Testis (tissue), 2 donors: ENCODE measurements at regions not wholly inside any gene's neighbourhood (a gene's known extent, or its start where the extent isn't known, plus 50 kb on each side); places are given as distances from the start of the nearest gene placed in this dataset.

Experiments used
- CTCF ChIP-seq, 3 experiments: fragments of 450-650 bp in 2 of 3; fragments of 200-600 bp in 1 of 3; sonication (generic) in 1 of 3; IDR thresholded peaks; one replicate each; pipeline ENCODE4 v1.5.1; 2016 to 2019; ENCODE audit warnings: antibody characterized with exemption in 3 of 3, mild to moderate bottlenecking in 2 of 3, moderate library complexity in 1 of 3
- POLR2A ChIP-seq: fragments of 450-650 bp; IDR thresholded peaks from one replicate; pipeline ENCODE4 v1.6.1; 2017; ENCODE audit warnings: antibody characterized with exemption, mild to moderate bottlenecking, moderate library complexity

- TF ChIP-seq CTCF (IDR thresholded peaks at IDR 0.05): no peak
- TF ChIP-seq POLR2A: no peak
Observed at GRCh38 chr1:219279017-219279770, 105.5 kb downstream of the LYPLAL1 start.
